GM21717 (cell line): ENCODE measurements at regions not wholly inside any gene's neighbourhood (a gene's known extent, or its start where the extent isn't known, plus 50 kb on each side); places are given as distances from the start of the nearest gene placed in this dataset.
"Not testable (repeated sequence)": the region's sequence is repeated elsewhere in the genome, so short reads cannot be mapped to it uniquely, and the experiment has no call there.

Experiments
- ATAC-seq: cut with Tn5 transposase; IDR thresholded peaks from one replicate; pipeline ENCODE4 v1.9.1; 2021; ENCODE audit warnings: mild to moderate bottlenecking, moderate library complexity; ENCODE audit not compliant: unreplicated experiment

- not testable (repeated sequence) for ATAC-seq
These were observed 173.0 kb downstream of the DMAC1 start for GRCh38 chr9:7626571-7627029.

GRCh38 chr9:7622481-7622880 lies 177.1 kb downstream of the DMAC1 start:
- ATAC-seq = no peak

GRCh38 chr9:7615344-7615743 lies 184.2 kb downstream of the DMAC1 start:
- ATAC-seq = no peak

GRCh38 chr9:7613931-7614330 lies 185.6 kb downstream of the DMAC1 start:
- no peak for ATAC-seq

DNA sequence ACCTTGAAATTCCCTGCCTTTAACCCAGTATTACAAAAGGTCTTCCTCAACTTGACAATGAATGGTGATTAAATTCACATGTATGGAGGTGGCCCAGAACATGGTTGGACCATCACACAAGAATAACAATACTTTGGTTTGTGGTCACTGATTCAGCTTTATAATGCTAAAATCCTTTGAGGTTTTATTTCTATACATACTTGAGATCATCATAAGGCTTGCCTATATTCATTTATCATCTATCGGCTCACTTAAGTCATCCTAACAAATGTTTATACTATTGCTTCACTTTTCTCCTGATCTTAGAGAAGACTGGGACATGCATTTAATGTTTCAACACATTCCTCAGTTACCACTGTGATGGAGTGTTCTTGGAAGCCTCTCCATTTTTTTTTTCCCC lies 191.3 kb downstream of the DMAC1 start:
- no peak for ATAC-seq

GRCh38 chr9:7607421-7607820 lies 192.2 kb downstream of the DMAC1 start:
- ATAC-seq = no peak

GRCh38 chr9:7606591-7606990 lies 193.0 kb downstream of the DMAC1 start:
- no peak for ATAC-seq

DNA sequence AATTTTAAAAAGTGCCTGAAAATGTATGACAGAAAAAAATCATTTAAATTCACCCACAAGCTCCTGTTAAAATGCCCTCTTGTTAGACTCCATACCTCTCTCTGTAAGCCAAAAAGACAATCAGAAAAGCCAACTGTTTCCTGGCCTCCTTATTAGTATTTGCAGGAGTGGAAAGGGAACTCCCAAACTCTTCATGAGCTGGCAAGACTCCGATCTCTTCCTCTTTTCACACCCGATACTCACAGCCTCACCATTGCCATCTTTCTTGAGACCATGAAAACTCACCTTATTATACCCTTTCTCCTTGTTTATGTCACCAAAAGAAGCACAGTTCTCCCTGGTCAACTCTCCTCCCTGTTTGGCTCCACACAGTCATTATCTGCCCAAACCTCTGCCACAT lies 197.8 kb downstream of the DMAC1 start:
- no peak for ATAC-seq

DNA sequence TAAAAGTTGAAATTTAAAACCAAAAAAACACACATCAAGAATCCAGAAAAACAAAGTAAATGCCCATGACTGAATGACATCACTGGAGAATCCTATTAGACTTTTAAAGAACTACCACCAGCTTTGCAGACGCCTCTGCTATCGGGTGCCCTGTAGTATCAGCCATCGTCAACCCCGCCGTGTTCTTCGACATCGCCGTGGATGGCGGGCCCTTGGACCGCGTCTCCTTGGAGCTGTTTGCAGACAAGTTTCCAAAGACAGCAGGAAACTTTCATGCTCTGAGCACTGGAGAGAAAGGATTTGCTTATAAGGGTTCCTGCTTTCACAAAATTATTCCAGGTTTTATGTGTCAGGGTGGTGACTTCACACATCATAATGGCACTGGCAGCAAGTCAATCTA lies 201.9 kb downstream of the DMAC1 start:
- ATAC-seq = no peak

GRCh38 chr9:7592321-7593316 lies 207.0 kb downstream of the DMAC1 start:
- no peak for ATAC-seq

DNA sequence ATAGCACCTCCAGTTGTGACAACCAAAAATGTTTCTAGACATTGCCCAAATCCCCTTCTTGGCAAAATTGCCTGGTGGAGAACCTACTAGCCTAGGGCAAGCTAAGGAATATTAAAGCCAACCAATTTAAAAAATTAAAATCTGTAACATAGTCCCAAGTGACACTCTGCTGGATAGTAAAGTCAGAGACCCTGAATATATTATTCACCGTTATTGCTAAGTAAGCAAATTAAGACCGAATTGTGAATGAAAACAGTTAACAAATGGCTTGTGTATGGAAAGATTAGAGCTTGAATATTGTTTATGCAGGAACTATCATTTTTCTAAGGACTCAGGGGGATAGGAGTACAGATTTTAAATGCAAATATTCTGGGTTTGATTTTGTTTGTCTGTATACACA lies 208.1 kb downstream of the DMAC1 start:
- no peak for ATAC-seq

- ATAC-seq = no peak
These were observed 219.0 kb downstream of the DMAC1 start for GRCh38 chr9:7580568-7580967.

DNA sequence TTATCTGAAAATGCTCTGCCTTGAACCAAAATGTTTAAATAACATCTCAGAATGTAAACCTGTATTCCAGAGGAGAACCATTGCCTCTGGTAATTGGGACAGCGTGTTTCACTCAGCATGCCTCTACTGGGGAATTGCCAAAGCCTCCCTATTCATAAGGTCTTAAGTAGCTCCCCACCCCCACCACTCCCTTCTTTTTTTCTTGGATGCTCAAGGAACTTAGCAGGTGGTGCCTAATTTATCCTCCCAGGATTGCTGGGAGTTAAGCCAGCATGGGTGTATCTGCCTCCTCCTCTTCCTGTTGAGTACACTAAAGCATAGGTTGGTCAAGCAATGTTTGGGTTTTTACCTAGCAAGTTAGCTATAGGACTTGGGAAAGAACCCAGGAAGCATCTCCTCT lies 220.2 kb downstream of the DMAC1 start:
- ATAC-seq = no peak

- ATAC-seq = no peak
These were observed 220.6 kb downstream of the DMAC1 start for GRCh38 chr9:7578951-7579350.

DNA sequence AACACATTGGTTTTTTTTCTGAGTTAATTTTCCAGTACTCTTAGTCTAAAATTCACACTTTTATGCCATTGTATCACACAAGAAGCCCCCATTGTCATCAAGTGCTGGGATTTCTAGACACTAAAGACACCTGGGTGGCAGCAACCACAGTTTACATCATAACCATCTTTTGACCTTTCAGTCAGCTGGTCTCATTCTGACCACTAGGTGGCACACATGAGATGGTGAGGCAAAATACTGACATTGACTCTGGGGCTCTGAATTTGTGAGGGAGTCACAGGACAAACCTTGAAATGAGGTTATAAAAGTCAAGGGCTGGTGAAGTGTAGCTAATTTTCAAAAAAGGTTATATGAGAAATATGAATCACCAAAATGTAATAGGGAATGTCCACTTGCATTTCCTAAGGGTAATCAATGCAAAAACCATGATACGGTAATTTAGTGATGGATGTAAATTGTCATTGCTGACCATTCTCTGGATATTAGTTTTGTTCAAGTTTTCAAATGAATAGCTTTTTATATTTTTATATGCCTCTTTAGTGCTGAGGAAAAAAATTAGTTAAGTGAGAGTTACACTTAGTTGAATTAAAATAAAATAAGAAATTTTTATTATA lies 229.4 kb downstream of the DMAC1 start:
- ATAC-seq = peak; percentile 83

GRCh38 chr9:7567687-7568086 lies 231.9 kb downstream of the DMAC1 start:
- no peak for ATAC-seq

DNA sequence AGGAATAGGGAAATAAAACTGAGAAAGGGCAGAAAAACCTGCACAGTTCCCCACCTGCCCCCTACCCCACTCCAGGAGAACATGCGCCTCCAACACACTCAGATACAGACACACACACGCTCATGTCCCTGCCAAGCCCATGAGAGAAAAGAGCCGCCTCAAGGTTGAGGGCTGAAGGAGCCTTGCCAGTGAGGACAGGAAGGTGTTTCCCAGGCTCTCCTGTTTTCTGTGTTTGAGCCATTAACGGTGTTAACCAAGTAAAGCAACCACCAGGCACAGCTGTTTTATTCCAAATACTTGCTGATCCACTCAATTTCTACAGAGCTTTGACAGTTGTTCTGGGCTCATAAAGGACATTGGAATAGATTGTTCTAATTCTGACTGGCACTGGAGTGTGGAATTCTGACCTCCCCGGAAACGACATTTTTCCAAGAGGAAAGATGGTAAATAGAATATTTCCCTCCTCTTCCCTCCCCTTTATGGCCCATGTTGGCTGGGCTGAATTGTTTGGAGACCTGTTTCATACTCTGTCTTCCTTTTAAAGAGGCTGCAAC lies 238.0 kb downstream of the DMAC1 start:
- no peak for ATAC-seq

GRCh38 chr9:7560669-7561305 lies 238.8 kb downstream of the DMAC1 start:
- no peak for ATAC-seq

- ATAC-seq = no peak
These were observed 244.9 kb downstream of the DMAC1 start for GRCh38 chr9:7554699-7555098.

DNA sequence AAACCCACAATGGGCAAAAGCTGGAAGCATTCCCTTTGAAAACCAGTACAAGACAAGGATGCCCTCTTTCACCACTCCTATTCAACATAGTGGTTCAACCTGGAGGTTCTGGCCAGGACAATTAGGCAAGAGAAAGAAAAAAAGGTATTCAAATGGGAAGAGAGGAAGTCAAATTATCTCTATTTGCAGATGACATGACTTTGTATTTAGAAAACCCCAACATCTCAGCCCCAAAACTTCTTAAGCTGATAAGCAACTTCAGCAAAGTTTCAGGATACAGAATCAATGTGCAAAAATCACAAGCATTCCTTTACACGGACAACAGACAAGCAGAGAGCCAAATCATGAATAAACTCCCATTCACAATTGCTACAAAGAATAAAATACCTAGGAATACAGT lies 246.9 kb downstream of the DMAC1 start:
- not testable (repeated sequence) for ATAC-seq

DNA sequence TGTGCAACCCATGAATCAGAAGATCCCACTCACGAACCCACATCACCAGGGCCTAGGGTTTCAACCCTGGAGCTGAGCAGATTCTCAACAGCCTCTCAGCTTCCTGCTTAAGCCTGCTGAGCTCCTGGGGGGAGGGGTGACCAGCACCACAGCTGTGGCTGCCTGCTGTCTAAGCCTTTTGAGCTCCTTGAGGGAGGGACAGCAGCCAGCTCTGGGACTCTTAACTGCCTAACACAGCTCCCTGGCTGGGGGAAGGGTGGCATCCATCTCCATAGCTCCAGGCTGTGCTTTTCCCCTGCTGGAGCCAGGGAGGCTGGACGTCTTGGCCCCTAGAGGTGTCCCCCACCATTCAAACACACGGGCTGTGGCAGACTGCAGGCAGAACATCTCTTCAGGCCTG lies 250.3 kb downstream of the DMAC1 start:
- ATAC-seq = no peak
